DMS153 (cell line): ENCODE measurements at regions not wholly inside any gene's neighbourhood (a gene's known extent, or its start where the extent isn't known, plus 50 kb on each side); places are given as distances from the start of the nearest gene placed in this dataset.

ENCODE experiments used
- DNase-seq: peaks from one replicate; lab custom pipeline; 2025; lab: John Stamatoyannopoulos, UW

GRCh38 chr12:124630791-124631313 lies 63.4 kb upstream of the NCOR2 start:
- DNase-seq = no peak

- DNase-seq = no peak
Measured at GRCh38 chr12:124629789-124630480, 62.5 kb upstream of the NCOR2 start.

- DNase-seq = no peak
Measured at GRCh38 chr12:124629117-124629516, 61.7 kb upstream of the NCOR2 start.

GRCh38 chr12:124627956-124628355 lies 60.5 kb upstream of the NCOR2 start:
- DNase-seq = no peak

GRCh38 chr12:124626971-124627411 lies 59.6 kb upstream of the NCOR2 start:
- DNase-seq = no peak

GRCh38 chr12:124625867-124626675 lies 58.7 kb upstream of the NCOR2 start:
- no peak for DNase-seq

- DNase-seq = no peak
Measured at GRCh38 chr12:124624823-124625222, 57.4 kb upstream of the NCOR2 start.

- no peak for DNase-seq
Measured at GRCh38 chr12:124623344-124624035, 56.1 kb upstream of the NCOR2 start.

GRCh38 chr12:124622764-124623163 lies 55.4 kb upstream of the NCOR2 start:
- DNase-seq = no peak

GRCh38 chr12:124622331-124622730 lies 54.9 kb upstream of the NCOR2 start:
- no peak for DNase-seq

GRCh38 chr12:124621296-124621660 lies 53.9 kb upstream of the NCOR2 start:
- no peak for DNase-seq

- DNase-seq = no peak
Measured at GRCh38 chr12:124620606-124621295, 53.3 kb upstream of the NCOR2 start.

- no peak for DNase-seq
Measured at GRCh38 chr12:124618291-124618902, 51.0 kb upstream of the NCOR2 start.

GRCh38 chr12:124617615-124618014 lies 50.2 kb upstream of the NCOR2 start:
- DNase-seq = peak; percentile 79
